ENCODE measurements at regions not wholly inside any gene's neighbourhood (a gene's known extent, or its start where the extent isn't known, plus 50 kb on each side); places are given as distances from the start of the nearest gene placed in this dataset.

DNA sequence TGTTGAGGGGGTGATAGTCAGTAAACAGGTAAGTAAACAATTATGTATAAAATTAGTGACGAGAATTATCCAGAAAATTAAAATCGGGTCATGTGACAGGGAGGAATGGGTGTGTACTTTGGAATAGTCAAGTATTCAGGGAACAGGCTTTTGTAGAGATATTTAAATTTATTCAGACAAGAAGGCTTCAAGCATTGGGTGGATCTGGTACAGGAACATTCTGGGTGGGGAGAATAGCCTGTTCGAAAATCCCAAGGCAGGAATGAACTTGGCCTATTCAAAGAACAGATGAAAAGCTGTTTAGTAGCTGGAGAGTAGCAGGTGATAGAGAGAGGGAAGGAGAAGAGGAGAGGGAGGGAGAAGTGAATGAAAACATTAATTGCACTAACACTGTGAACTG, 448.9 kb upstream of the FZD8 start:
- no peak for TF ChIP-seq POLR2A (IDR thresholded peaks at IDR 0.05; ENCODE audit: low read depth, low read length)
- FAIRE-seq = no peak
- no peak for DNase-seq (ENCODE audit: insufficient read length, low spot score)

DNA sequence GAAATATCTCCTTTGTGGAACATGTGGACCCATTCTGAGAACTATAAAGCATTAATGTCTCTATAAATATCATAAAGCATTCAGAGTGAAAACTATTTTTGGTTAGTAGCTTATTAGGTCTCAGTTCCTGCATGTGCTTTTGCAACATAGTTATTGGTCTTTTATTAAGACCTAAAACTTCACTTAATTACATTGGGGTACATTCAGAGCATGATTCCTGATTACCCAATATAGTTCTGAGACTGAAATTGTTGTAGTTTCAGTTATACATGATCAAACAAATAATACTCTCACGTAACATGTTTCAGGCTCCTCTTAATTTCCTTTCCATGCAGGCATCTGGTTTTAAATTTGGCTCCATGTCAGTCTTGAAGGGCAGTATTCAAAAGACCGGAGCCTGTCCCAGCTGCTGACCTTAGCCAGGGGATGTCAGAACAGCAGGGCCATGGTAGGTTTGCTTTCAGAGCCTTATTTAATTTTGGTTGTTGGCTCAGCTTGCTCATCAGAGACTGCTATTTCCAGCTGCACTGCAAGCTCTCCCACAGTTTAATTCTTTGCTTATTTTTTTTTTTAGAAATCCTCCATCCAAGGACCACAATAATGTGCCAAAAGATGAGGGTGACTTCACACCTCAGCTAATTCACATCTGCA, 447.8 kb upstream of the FZD8 start:
- DNase-seq (ENCODE audit: insufficient read length, low spot score) (no peak), FAIRE-seq (no peak)
- no peak for TF ChIP-seq POLR2A (IDR thresholded peaks at IDR 0.05; ENCODE audit: low read depth, low read length)

DNA sequence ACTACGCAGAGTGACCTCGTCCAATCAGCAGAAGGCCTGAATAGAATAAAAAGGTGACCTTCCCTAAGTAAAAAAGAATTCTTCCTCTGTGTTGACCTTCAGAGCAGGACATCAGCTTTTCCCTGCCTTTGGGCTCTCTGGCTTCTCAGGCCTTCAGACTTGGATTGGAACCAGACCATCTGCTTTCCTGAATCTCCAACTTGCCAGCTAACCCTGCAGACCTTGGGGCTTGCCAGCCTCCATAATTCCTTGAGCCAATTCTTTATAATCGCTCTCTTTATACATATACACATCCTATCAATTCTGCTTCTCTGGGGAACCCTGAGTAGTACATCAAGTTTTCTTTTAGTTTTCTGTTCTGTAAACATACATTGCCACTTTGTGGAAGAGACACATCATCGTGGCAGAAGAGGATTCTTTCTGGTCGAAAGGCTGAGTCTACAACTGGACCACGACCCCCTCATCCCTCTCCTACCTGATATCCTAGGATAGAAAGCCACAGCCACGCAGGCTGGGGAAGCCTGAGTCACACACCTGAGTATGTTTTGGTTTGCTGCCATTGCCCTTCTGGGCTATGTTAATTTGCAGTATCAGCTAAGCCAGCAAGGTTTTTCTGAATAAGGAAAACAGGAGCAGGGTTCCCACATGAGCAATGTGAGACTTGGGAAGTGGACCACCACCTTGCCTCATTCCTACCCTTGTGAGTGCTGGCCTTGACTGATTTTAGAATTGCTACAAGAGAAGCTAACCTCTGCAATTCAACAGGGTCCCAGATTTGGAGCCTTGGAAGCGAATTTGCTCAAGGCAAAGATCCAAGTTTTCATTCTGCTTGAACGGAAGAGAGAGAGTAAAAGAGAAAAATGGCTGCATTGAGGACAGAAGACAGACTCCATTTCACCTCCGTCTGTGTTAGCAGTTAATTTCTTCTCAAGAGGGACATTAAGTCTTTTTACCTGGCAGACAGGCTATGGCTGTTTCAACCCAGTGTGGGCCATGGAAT, 445.2 kb upstream of the FZD8 start:
- no peak for FAIRE-seq
- no peak for TF ChIP-seq POLR2A (IDR thresholded peaks at IDR 0.05; ENCODE audit: low read depth, low read length)
- DNase-seq (ENCODE audit: insufficient read length, low spot score) = no peak

DNA sequence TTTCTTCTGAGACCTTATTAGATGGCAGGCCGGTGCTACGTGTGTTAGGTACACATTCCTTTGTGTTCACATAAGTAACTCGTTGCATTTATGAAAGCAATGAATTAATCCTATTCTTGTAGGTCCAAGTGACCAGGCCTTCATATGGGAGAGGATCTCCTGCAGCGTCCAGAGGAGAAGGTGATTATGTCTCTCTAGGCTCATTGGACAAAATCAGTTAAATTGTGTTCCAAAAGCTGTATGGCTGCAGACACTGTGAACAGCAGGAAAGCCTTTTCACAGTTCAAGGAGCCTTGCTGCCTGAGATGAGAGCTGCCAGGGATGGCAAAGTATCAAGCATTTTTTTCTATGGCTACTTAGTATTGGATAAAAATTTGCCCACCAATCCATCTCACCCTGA, 433.1 kb upstream of the FZD8 start:
- DNase-seq (ENCODE audit: insufficient read length, low spot score) = no peak
- no peak for FAIRE-seq
- TF ChIP-seq POLR2A (IDR thresholded peaks at IDR 0.05; ENCODE audit: low read depth, low read length) = no peak

DNA sequence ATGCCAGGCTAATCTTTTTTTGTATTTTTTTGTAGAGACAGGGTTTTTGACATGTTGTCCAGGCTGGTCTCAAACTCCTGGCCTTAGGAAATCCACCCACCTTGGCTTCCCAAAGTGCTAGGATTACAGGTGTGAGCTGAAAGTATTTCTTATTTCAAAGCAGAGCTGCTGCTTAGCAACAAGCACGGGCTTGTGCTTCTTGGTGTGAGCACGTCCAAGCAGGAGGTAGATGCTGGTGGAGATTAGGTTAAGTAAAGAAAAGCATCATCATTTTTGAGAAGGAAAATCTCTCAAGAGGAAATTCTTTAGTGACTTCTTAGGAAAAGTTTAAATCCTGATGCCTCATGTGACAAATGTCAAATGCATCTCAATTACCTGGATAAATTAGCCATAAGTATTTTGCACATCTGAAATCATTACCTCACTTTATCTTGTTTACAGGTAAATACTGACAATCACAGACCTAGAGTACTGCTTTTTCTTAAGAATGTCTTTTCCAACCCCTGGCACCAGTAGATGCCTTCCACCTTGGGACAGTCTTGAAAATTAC, 431.8 kb upstream of the FZD8 start:
- FAIRE-seq (no peak), DNase-seq (ENCODE audit: insufficient read length, low spot score) (no peak)
- TF ChIP-seq POLR2A (IDR thresholded peaks at IDR 0.05; ENCODE audit: low read depth, low read length) = no peak

DNA sequence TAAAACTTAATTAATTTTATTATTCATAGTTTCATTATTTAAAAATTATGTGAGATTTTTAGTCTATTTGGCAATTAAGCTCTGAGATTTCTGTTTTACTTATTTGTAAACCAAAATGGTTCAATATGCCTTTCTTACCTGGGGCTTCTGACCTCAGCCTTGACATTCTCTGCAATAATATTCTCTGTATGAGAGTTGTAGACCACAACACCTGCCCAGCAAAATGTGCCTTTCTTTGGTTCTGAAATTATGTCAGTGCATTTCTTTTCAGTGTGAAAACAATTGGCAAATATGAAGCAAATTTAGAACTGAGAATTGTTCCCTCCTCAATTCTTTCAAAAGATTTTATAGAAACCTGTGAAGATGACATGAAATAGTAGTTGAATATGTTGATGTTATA, 426.4 kb upstream of the FZD8 start:
- FAIRE-seq = no peak
- TF ChIP-seq POLR2A (IDR thresholded peaks at IDR 0.05; ENCODE audit: low read depth, low read length) = no peak
- DNase-seq (ENCODE audit: insufficient read length, low spot score) = no peak

DNA sequence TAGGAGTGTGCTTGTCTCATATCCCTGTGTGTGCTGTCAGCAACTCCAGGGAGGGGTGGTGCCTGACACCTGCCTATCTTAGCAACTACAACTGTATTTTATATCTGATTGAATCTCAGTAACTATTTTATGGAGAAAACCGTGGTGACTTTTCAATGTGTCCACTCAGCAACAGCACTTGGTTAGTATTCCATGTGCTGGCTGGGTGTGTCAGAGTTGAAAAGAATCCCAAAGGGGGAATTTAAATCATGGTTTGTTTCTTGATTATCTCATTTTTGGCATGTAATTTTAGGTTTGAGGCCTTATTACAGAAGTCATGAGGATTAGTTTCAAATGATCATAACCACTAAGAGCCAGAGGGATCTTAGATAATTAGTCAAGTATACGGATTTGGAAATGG, 425.7 kb upstream of the FZD8 start:
- no peak for FAIRE-seq
- TF ChIP-seq POLR2A (IDR thresholded peaks at IDR 0.05; ENCODE audit: low read depth, low read length) = no peak
- no peak for DNase-seq (ENCODE audit: insufficient read length, low spot score)

DNA sequence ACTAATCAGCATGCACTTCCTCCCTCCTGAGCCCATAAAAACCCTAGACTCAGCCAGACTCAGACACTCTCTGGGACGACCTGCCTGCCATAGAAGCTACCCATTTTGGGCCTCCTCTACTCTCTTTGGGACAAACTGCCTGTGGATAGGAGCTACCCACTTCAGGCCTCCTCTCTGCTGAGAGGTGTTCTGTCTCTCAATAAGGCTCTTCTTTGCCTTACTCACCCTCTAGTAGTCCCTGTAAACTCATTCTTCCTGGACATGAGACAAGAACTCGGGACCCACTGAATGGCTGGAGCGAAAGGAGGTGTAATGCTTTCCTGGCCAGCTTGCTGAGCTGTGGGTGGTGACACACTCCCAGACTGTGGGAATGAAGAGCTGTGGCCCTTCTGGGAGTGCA, 424.8 kb upstream of the FZD8 start:
- FAIRE-seq = no peak
- DNase-seq (ENCODE audit: insufficient read length, low spot score) = no peak

DNA sequence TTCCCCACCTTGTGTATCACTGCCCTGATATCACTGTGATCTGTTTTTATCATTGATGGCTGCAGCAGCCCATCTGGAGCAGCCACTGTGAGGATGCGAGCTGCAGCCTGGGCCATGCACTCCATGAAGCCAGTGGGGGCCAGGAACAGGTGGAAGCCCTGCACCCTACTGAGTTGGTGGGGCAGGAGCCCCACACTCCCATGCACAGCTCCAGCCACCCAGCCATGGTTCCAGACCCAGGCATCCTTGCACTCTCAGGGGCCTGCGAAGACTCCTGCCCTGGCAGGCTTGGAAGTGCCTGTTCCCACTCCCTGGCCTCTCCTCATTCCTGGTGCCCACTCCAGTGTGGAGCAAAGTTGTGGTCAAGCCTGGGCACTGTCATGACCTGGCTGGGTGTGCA, 424.0 kb upstream of the FZD8 start:
- TF ChIP-seq POLR2A (IDR thresholded peaks at IDR 0.05; ENCODE audit: low read depth, low read length) = no peak
- DNase-seq (ENCODE audit: insufficient read length, low spot score) (no peak), FAIRE-seq (no peak)

More for the DNA sequence above, 424.8 kb upstream of the FZD8 start:
- no peak for TF ChIP-seq POLR2A (IDR thresholded peaks at IDR 0.05; ENCODE audit: low read depth, low read length)

DNA sequence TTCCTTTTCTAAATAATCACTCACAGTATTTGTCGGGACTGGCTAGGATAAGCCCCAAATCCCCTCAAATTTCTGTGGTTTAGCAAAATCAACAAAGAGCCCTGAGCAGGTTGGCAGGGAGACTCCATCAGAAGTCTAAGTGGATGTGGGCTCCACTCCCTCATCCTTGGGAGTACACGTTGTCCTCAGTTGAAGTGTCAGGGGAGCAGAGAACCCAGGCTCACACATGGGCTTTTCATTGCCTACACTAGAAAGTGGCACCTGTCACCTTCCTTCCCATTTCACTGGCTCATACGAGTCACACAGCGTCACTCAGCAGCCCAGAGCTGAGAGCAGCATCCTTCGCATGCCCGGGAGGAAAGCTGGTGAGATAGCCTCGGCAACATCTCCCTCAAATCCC, 421.3 kb upstream of the FZD8 start:
- TF ChIP-seq POLR2A (IDR thresholded peaks at IDR 0.05; ENCODE audit: low read depth, low read length) = no peak
- DNase-seq (ENCODE audit: insufficient read length, low spot score) (no peak), FAIRE-seq (no peak)

DNA sequence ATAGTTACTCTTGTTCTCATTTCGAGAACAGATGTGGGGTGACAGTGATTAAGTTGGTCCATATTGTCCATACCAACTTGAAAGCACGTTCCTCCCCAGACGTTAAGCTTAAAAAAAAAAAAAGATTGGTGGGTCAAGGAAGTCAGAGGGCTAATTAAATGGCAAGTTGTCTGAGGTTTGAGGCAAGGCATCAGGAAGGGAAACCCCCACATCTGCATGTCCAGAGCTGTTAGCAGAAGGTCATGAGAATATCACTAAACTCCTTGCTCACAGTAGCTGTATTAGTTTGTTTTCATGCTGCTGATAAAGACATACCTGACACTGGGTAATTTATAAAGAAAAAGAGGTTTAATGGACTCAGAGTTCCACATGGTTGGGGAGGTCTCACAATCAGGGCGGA, 415.6 kb upstream of the FZD8 start:
- FAIRE-seq (no peak), DNase-seq (ENCODE audit: insufficient read length, low spot score) (no peak)
- no peak for TF ChIP-seq POLR2A (IDR thresholded peaks at IDR 0.05; ENCODE audit: low read depth, low read length)

DNA sequence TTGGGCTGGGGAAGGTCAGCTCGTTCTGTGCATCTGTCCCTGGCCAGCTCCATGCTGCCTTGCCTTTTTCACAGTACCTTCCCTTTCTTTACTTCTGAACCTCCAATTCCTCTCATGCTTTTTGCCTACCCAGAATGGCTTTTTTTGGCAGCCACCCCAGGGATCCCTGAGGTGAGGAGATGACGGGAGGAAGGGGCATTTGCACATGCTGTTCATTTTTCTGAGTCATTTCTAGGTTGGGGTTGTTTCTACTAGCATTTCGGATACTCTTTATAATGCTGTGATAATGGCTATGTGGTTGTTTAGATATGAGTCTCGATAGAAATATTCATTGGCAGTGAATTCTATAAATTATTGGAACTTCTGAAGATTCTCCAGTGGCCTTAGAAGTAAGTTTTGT, 415.1 kb upstream of the FZD8 start:
- FAIRE-seq (no peak), DNase-seq (ENCODE audit: insufficient read length, low spot score) (no peak)
- TF ChIP-seq POLR2A (IDR thresholded peaks at IDR 0.05; ENCODE audit: low read depth, low read length) = no peak

DNA sequence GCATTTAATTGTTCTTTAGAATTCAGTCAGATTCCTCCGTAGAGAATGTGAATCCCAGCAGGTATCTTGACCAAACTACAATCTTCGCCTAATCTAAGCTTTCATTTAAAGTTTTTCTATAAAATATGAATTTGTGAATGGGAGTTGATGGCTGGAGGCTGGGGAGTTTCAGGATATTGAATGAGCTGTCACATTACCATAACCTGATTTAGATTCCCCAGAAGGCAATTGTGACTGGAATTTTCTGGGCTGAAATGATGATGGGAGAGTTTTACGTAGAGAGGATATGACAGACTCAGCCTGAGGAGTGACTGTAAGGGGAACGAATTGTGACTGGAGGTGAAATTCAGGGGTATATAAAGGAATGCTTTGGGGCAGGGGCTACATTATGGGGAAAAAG, 411.7 kb upstream of the FZD8 start:
- TF ChIP-seq POLR2A (IDR thresholded peaks at IDR 0.05; ENCODE audit: low read depth, low read length) = no peak
- no peak for FAIRE-seq
- no peak for DNase-seq (ENCODE audit: insufficient read length, low spot score)

DNA sequence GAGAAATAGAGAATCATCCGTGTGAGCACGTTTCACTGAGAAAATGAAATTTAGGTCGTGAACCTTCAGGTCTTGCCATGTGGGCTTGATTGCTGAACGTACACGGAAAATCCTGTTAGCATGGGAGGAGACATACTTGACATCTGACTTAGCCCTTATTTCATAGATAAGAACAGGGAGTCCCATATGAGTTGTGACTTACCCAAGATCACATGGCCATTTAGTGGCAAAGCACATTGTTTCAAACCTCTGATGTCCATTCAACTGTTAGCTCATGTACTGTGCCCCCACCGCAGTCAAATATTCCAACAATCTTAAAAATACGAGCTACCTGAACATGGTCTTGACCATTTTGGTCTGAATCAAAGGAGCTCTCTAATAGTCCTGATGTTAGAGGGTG, 411.2 kb upstream of the FZD8 start:
- DNase-seq (ENCODE audit: insufficient read length, low spot score) (no peak), FAIRE-seq (no peak)
- TF ChIP-seq POLR2A (IDR thresholded peaks at IDR 0.05; ENCODE audit: low read depth, low read length) = no peak
